ENCODE measurements at regions not wholly inside any gene's neighbourhood (a gene's known extent, or its start where the extent isn't known, plus 50 kb on each side); places are given as distances from the start of the nearest gene placed in this dataset.

- Histone ChIP-seq H3K27ac (no peak overlapping the region), H3K36me3 (no peaks in the 10 kb centered on the region)
These were observed 1523.0 kb upstream of the B3GALT2 start for GRCh38 chr1:194709439-194709838.

GRCh38 chr1:194707074-194707473, 1520.7 kb upstream of the B3GALT2 start:
- Histone ChIP-seq H3K4me3 (no peak overlapping the region), H3K27ac (no peak overlapping the region)
- intact Hi-C loops (cut with DNase I; ENCODE audit: low total_unique reads): no loop called here

More at GRCh38 chr1:194709439-194709838, 1523.0 kb upstream of the B3GALT2 start:
- H3K4me1 ChIP-seq: no peaks in the 10 kb centered on the region
- no peak for DNase-seq
- no peak for TF ChIP-seq CTCF (IDR thresholded peaks at IDR 0.05)
- no peaks in the 10 kb centered on the region for H3K27me3 ChIP-seq
- intact Hi-C loops (cut with DNase I; ENCODE audit: low total_unique reads): no loop called here
- no peak overlapping the region for H3K4me3 ChIP-seq
- H3K9me3 ChIP-seq: no peaks in the 10 kb centered on the region

GRCh38 chr1:194705123-194705854, 1518.9 kb upstream of the B3GALT2 start:
- H3K27me3 ChIP-seq: no peaks in the 10 kb centered on the region
- H3K4me3 ChIP-seq: no peak overlapping the region
- no peaks in the 10 kb centered on the region for H3K4me1 ChIP-seq
- intact Hi-C loops (cut with DNase I; ENCODE audit: low total_unique reads): no loop called here
- no peaks in the 10 kb centered on the region for H3K9me3 ChIP-seq
- DNase-seq: no peak
- H3K27ac ChIP-seq: no peak overlapping the region
- H3K36me3 ChIP-seq: no peaks in the 10 kb centered on the region
- no peak for TF ChIP-seq CTCF (IDR thresholded peaks at IDR 0.05)

More at GRCh38 chr1:194707074-194707473, 1520.7 kb upstream of the B3GALT2 start:
- no peaks in the 10 kb centered on the region for H3K36me3 ChIP-seq
- no peaks in the 10 kb centered on the region for H3K4me1 ChIP-seq
- no peak for TF ChIP-seq CTCF (IDR thresholded peaks at IDR 0.05)
- no peaks in the 10 kb centered on the region for H3K27me3 ChIP-seq
- H3K9me3 ChIP-seq: no peaks in the 10 kb centered on the region
- no peak for DNase-seq

GRCh38 chr1:194698908-194699318, 1512.5 kb upstream of the B3GALT2 start:
- no peak for DNase-seq
- no peak overlapping the region for H3K27ac ChIP-seq
- H3K36me3 ChIP-seq: no peaks in the 10 kb centered on the region
- TF ChIP-seq CTCF (IDR thresholded peaks at IDR 0.05): no peak
- no peaks in the 10 kb centered on the region for H3K9me3 ChIP-seq
- H3K4me1 ChIP-seq: no peaks in the 10 kb centered on the region
- H3K4me3 ChIP-seq: no peak overlapping the region
- no peaks in the 10 kb centered on the region for H3K27me3 ChIP-seq
- intact Hi-C loops (cut with DNase I; ENCODE audit: low total_unique reads): no loop called here

- H3K27ac ChIP-seq: no peak overlapping the region
- DNase-seq: no peak
- no peaks in the 10 kb centered on the region for H3K36me3 ChIP-seq
- H3K27me3 ChIP-seq: no peaks in the 10 kb centered on the region
- no peak for TF ChIP-seq CTCF (IDR thresholded peaks at IDR 0.05)
- no peak overlapping the region for H3K4me3 ChIP-seq
- H3K9me3 ChIP-seq: no peaks in the 10 kb centered on the region
- intact Hi-C loops (cut with DNase I; ENCODE audit: low total_unique reads): no loop called here
- no peaks in the 10 kb centered on the region for H3K4me1 ChIP-seq
These were observed 1506.8 kb upstream of the B3GALT2 start for GRCh38 chr1:194693244-194693643.

Measured in tibial artery (tissue), 4 donors.